ENCODE measurements at regions not wholly inside any gene's neighbourhood (a gene's known extent, or its start where the extent isn't known, plus 50 kb on each side); places are given as distances from the start of the nearest gene placed in this dataset.

GRCh38 chr2:18719978-18720775 lies 130.8 kb upstream of the NT5C1B start:
- H3K4me2 ChIP-seq (ENCODE audit: insufficient read depth, low read length), result no peak overlapping the region
- intact Hi-C loops (cut with micrococcal nuclease), result no loop called here
- H3K36me3 ChIP-seq (ENCODE audit: control insufficient read depth, insufficient read depth, low read length), result no peaks in the 10 kb centered on the region
- H3K9ac ChIP-seq (ENCODE audit: insufficient read depth in 1 of 2, low read depth in 2 of 2, low read length in 2 of 2), result no peak overlapping the region
- ChIA-PET POLR2A (no interaction called here), CTCF (ENCODE audit: low intra/inter-chr PET ratio) (no interaction called here)
- no peaks in the 10 kb centered on the region for H3K27me3 ChIP-seq (ENCODE audit: control insufficient read depth in 2 of 2, insufficient read depth in 2 of 2, low read length in 2 of 2)
- no peaks in the 10 kb centered on the region for H3K9me1 ChIP-seq (ENCODE audit: control insufficient read depth, insufficient read depth, low read length)
- H2AFZ ChIP-seq (ENCODE audit: low read depth, low read length), result no peak overlapping the region
- no peaks in the 10 kb centered on the region for H3K79me2 ChIP-seq (ENCODE audit: control insufficient read depth, insufficient read depth, low read length)
- in situ Hi-C loops (cut with MboI), result no loop called here
- no peak for DNase-seq (ENCODE audit: extremely low read depth in 1 of 4, low spot score in 3 of 4)
- no peak for FAIRE-seq
- H4K20me1 ChIP-seq (replicated peaks; ENCODE audit: control insufficient read depth, insufficient read depth, low read length), result no peaks in the 10 kb centered on the region
- no peaks in the 10 kb centered on the region for H3K4me1 ChIP-seq (replicated peaks in 1 of 2; ENCODE audit: control insufficient read depth in 2 of 2, insufficient read depth in 2 of 2, low read length in 2 of 2)
- H3K4me3 ChIP-seq, result no peak overlapping the region
- 0% methylated on average over 4 of the region's 4 CpGs for WGBS (ENCODE audit: insufficient coverage, low coverage, missing lambda C conversion rate)
- no TSS peak for BruUV-seq (replicated peaks)
- no peak for TF ChIP-seq ZNF324 (CRISPR knock-in tag; IDR thresholded peaks at IDR 0.05)
- no peak for TF ChIP-seq ZNF23 (CRISPR knock-in tag; IDR thresholded peaks at IDR 0.05)
- TF ChIP-seq USF2 (CRISPR knock-in tag; IDR thresholded peaks at IDR 0.05), result no peak
- no peak for TF ChIP-seq DACH1 (IDR thresholded peaks at IDR 0.05; ENCODE audit: partially characterized antibody)
- no peak for TF ChIP-seq FOXP1 (CRISPR knock-in tag; IDR thresholded peaks at IDR 0.05)
- TF ChIP-seq ZNF239 (CRISPR knock-in tag; IDR thresholded peaks at IDR 0.05), result no peak
- TF ChIP-seq TEAD4 (IDR thresholded peaks at IDR 0.05; ENCODE audit: low read length), result no peak
- no peak for TF ChIP-seq TEAD4 (CRISPR knock-in tag; IDR thresholded peaks at IDR 0.05; ENCODE audit: borderline replicate concordance)
- H3K27ac ChIP-seq (ENCODE audit: extremely low read depth, low read depth, low read length), result no peak overlapping the region
- no peak for ATAC-seq
- H3K9me3 ChIP-seq (replicated peaks; ENCODE audit: control insufficient read depth, insufficient read depth, low read depth, low read length), result no peaks in the 10 kb centered on the region
